Retinal pigment epithelial cell (primary cell): ENCODE measurements at regions not wholly inside any gene's neighbourhood (a gene's known extent, or its start where the extent isn't known, plus 50 kb on each side); places are given as distances from the start of the nearest gene placed in this dataset.
A peak's percentile ranks its signal among the peaks of the same experiment; 100 is the strongest.
"Not testable (repeated sequence)": the region's sequence is repeated elsewhere in the genome, so short reads cannot be mapped to it uniquely, and the experiment has no call there.

Source experiments
- DNase-seq: peaks from one replicate; pipeline ENCODE4 v3.0.0-alpha.2; 2010; ENCODE audit warnings: low read depth
- H3K4me3 ChIP-seq: 2 replicates; pipeline ENCODE4 v1.5.1; 2011; ENCODE audit warnings: mild to moderate bottlenecking, low read length, control low read depth, moderate library complexity
- TF ChIP-seq, protein P1 (sequence below): conservative IDR thresholded peaks from 2 replicates; pipeline ENCODE4 v1.5.1; 2011; ENCODE audit warnings: low read depth, low read length, control low read depth, inconsistent platforms

DNA sequence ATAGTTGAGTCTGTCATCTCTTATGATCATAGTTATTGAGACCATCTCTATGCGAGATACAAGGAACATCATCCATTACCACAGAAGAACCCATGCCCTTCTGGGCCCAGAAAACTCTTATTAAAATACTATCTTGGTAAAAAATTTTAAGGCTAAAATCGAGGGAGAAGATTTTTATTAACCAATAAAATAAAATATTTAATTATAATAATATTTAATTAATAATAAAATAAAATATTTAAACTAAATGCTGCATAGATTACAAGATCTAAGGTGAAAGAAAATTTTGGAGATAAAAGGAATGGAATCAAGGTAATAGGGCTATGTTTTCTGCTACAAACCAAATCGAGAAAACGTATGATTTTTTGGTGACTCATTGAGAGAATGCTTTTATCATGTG is 540.2 kb downstream of the KCNH5 start:
- TF ChIP-seq, protein P1, sequence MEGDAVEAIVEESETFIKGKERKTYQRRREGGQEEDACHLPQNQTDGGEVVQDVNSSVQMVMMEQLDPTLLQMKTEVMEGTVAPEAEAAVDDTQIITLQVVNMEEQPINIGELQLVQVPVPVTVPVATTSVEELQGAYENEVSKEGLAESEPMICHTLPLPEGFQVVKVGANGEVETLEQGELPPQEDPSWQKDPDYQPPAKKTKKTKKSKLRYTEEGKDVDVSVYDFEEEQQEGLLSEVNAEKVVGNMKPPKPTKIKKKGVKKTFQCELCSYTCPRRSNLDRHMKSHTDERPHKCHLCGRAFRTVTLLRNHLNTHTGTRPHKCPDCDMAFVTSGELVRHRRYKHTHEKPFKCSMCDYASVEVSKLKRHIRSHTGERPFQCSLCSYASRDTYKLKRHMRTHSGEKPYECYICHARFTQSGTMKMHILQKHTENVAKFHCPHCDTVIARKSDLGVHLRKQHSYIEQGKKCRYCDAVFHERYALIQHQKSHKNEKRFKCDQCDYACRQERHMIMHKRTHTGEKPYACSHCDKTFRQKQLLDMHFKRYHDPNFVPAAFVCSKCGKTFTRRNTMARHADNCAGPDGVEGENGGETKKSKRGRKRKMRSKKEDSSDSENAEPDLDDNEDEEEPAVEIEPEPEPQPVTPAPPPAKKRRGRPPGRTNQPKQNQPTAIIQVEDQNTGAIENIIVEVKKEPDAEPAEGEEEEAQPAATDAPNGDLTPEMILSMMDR = no peak
- no peak overlapping the region for H3K4me3 ChIP-seq
- no peak for DNase-seq

DNA sequence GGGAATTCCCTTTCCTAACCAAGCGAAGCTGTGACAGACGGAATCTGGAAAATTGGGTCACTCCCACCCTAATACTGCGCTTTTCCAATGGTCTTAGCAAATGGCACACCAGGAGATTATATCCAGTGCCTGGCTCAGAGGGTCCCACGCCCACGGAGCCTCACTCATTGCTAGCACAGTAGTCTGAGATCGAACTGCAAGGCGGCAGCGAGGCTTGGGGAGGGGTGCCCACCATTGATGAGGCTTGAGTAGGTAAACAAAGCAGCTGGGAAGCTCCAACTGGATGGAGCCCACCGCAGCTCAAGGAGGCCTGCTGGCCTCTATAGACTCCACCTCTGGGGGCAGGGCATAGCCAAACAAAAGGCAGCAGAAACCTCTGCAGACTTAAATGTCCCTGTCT is 523.9 kb downstream of the KCNH5 start:
- not testable (repeated sequence) for DNase-seq, H3K4me3 ChIP-seq

DNA sequence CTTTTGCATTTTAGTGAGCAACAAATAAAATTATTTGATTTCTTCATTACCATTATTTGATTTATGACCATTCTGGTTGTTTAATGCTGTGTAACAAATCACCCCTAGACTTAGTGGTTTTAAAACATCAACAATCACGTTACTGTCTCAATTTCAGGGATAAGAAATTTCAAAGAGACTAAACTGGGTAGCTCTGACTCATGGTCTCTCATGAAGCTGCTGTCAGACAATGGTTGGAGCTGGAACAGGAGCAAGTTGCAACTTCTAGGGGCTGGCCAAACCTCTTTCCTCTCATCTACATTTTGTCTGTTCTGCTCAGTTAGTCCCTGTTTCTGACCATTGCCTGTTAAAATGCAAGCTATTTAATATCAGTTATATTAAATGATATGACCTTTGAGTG is 517.0 kb downstream of the KCNH5 start:
- H3K4me3 ChIP-seq = no peak overlapping the region
- no peak for DNase-seq
- TF ChIP-seq, protein P1 = no peak

DNA sequence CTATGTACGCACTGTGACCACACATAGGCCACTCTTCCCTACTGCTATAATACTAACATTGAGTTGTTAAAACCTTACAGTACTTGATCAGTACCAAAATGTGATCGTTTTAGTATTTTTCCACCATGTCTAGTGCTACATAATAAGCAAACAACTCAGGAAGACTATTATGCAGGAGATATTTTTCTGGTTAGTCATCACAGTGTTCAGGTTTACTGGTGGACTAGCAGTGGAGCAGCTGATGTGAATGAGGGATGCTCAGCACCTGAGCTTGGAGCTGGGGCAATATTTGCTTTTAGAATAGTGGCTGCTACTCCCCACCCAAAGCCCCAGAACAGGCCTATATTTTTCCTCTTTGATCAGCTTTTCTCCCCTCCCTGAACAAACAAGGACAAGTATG is 513.1 kb downstream of the KCNH5 start:
- H3K4me3 ChIP-seq = no peak overlapping the region
- TF ChIP-seq, protein P1 = no peak
- DNase-seq = peak; percentile 18

DNA sequence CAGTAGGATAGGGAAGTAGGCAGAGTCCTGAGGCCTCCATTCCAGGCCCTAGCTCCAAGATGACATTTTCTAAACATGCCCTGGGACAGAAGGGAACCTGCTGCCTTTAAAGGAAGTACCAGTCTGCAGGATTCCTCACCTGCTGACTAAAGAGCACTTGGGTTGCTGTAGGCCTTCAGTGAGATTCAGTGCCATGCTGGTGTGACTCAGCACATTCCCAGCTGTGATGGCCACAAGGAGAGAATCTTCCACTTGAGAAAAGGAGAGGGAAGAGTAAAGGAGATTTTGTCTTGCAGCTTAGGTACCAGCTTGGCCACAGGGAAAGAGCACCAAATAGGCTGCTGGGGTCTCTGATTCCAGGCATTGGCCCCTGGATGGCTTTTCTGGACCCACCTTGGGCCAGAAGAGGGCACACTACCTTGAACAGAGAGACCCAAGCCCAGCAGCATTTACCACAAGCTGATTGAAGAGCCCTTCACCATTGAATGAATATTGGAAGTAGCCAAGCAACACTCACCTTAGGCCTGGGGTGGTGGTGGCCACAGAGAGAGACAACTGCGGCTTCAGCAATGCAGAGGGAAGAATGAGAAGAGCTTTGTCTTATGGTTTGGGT is 498.3 kb downstream of the KCNH5 start:
- TF ChIP-seq, protein P1 = no peak
- no peak overlapping the region for H3K4me3 ChIP-seq
- no peak for DNase-seq

DNA sequence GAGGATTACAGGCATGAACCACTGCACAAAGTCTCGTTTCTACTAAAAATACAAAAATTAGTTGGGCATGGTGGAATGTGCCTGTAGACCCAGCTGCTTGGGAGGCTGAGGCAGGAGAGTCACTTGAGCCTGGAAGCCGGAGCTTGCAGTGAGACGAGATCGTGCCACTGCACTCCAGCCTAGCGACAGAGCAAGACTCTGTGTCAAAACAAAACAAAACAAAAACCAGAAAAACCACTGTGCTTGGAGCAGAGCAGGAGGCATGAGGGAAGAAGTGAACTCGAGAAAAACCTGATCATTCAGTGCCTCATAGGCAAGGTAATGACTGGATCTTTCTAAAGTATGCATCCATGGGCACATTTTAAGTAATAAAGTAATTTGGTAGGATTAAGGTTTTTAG is 487.8 kb downstream of the KCNH5 start:
- TF ChIP-seq, protein P1 = no peak
- no peak for DNase-seq
- H3K4me3 ChIP-seq = no peak overlapping the region

DNA sequence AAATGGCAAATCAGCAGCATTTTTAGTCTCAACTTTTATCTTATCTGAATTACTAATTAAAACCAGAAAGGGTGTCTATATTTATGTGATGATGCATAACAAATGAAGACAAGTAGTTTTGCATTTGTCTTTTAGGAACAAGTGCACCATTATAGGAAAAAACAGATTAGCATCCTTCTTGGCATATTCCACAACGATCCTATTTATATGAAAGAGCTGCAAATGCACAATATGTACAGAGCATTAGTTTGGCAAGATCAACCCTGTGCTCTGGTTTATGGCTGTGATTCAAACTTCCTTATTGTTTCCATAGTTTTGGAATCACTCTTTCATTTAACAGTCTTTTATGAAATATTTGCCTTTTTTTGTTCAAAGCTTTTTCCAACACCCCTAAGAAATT is 486.8 kb downstream of the KCNH5 start:
- DNase-seq = no peak
- H3K4me3 ChIP-seq = no peak overlapping the region
- TF ChIP-seq, protein P1 = no peak

DNA sequence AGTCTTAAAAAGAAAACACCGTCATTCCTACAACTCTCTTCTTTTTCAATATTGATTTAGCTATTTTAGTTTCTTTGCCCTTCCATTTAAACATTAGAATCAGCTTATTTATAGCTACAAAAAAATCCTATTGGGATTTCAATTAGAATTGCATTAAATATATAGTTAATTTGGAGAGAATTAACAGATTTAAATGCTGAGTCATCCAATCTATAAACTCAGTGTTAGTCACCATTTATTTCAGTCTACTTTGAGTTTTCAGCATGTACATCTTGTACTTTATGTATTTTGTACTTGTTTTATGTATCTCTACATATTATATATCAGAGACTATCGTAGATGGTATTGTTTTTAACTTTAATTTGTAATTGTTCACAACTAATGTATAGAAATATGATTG is 460.0 kb downstream of the KCNH5 start:
- DNase-seq = no peak
- H3K4me3 ChIP-seq = no peak overlapping the region
- TF ChIP-seq, protein P1 = no peak
